SK-N-SH (cell line): ENCODE measurements at regions not wholly inside any gene's neighbourhood (a gene's known extent, or its start where the extent isn't known, plus 50 kb on each side); places are given as distances from the start of the nearest gene placed in this dataset.

Experiments used
- CTCF ChIA-PET: fragments of 300-600, 350-600 bp; formaldehyde crosslinking; extraction: SDS; loops from one replicate; lab custom pipeline; 2021; lab: Yijun Ruan, JAX
- POLR2A ChIA-PET: fragments of 350-600 bp; sonication (Branson Sonifier 250); formaldehyde crosslinking; extraction: SDS; loops from one replicate; lab custom pipeline; 2020; ENCODE audit warnings: antibody characterized with exemption, inconsistent platforms; lab: Yijun Ruan, JAX
- DNase-seq: peaks from one replicate; pipeline ENCODE4 v3.0.0; 2012
- H2AFZ ChIP-seq: fragments of 200-600 bp; sonication (generic); 2 replicates; pipeline ENCODE4 v1.8.1; 2016; ENCODE audit warnings: antibody characterized with exemption, mild to moderate bottlenecking, low read depth
- H3F3A ChIP-seq: fragments of 200-600 bp; sonication (generic); replicated peaks from 2 replicates; pipeline ENCODE3; 2016; ENCODE audit warnings: antibody characterized with exemption, mild to moderate bottlenecking; ENCODE audit not compliant: insufficient read depth
- H3K27ac ChIP-seq, 2 experiments: fragments of 200-500 bp in 1 of 2; fragments of 200-600 bp in 1 of 2; sonication (Bioruptor generic) in 1 of 2; sonication (generic), shearing (Covaris generic) in 1 of 2; 2 replicates each; pipeline versions ENCODE4 v1.5.1 to v1.6.1; 2014 to 2016; ENCODE audit warnings: low read depth in 2 of 2, inconsistent platforms in 1 of 2, low read length in 1 of 2, mild to moderate bottlenecking in 1 of 2, mixed read lengths in 1 of 2
- H3K27me3 ChIP-seq: fragments of 200-600 bp; sonication (generic), shearing (Covaris generic); 2 replicates; pipeline ENCODE4 v1.6.1; 2016; ENCODE audit warnings: mixed run types; ENCODE audit not compliant: insufficient read depth
- H3K36me3 ChIP-seq, 2 experiments: fragments of 200-500 bp in 1 of 2; fragments of 200-600 bp in 1 of 2; sonication (Bioruptor generic) in 1 of 2; sonication (generic) in 1 of 2; replicated peaks in 1 of 2; 2 replicates each; pipeline versions ENCODE3 to v1.5.1; 2014 to 2016; ENCODE audit warnings: low read length in 1 of 2, mild to moderate bottlenecking in 1 of 2; ENCODE audit not compliant: insufficient read depth in 2 of 2, control insufficient read depth in 1 of 2
- H3K4me1 ChIP-seq, 2 experiments: fragments of 200-500 bp in 1 of 2; fragments of 200-600 bp in 1 of 2; sonication (Bioruptor generic) in 1 of 2; sonication (generic), shearing (Covaris generic) in 1 of 2; 2 replicates each; pipeline versions ENCODE4 v1.5.1 to v1.6.1; 2014 to 2016; ENCODE audit warnings: low read depth in 1 of 2, low read length in 1 of 2, mixed run types in 1 of 2; ENCODE audit not compliant: insufficient read depth in 2 of 2, control insufficient read depth in 1 of 2
- H3K4me2 ChIP-seq: fragments of 200-600 bp; sonication (generic), shearing (Covaris generic); 2 replicates; pipeline ENCODE4 v1.6.1; 2017; ENCODE audit warnings: mixed run types
- H3K4me3 ChIP-seq, 2 experiments: fragments of 200-500 bp in 1 of 2; fragments of 200-600 bp in 1 of 2; sonication (Bioruptor generic) in 1 of 2; sonication (generic), shearing (Covaris generic) in 1 of 2; 2 replicates each; pipeline versions ENCODE4 v1.5.1 to v1.8.1; 2014 to 2016; ENCODE audit warnings: low read depth in 2 of 2, inconsistent platforms in 1 of 2, low read length in 1 of 2, mild to moderate bottlenecking in 1 of 2, mixed read lengths in 1 of 2, moderate library complexity in 1 of 2
- H3K79me2 ChIP-seq: fragments of 200-600 bp; sonication (generic); 2 replicates; pipeline ENCODE4 v1.8.1; 2017; ENCODE audit warnings: mild to moderate bottlenecking; ENCODE audit not compliant: insufficient read depth
- H3K9ac ChIP-seq: fragments of 200-600 bp; sonication (generic); 2 replicates; pipeline ENCODE4 v1.6.1; 2017; ENCODE audit warnings: mixed run types
- H3K9me2 ChIP-seq: fragments of 200-600 bp; sonication (generic); 2 replicates; pipeline ENCODE4 v1.6.1; 2017; ENCODE audit warnings: mixed run types
- H3K9me3 ChIP-seq: fragments of 200-600 bp; sonication (generic); 2 replicates; pipeline ENCODE4 v1.6.1; 2017; ENCODE audit warnings: mixed run types, mild to moderate bottlenecking, moderate library complexity
- H4K20me1 ChIP-seq: fragments of 200-600 bp; sonication (generic); 2 replicates; pipeline ENCODE4 v1.6.1; 2017; ENCODE audit warnings: mild to moderate bottlenecking, mixed run types; ENCODE audit not compliant: insufficient read depth
- ELF1 ChIP-seq: IDR thresholded peaks from 2 replicates; pipeline ENCODE4 v1.4.0; 2012
- EP300 ChIP-seq, 2 experiments: IDR thresholded peaks; 2 replicates each; pipeline versions ENCODE4 v1.4.0 to v1.6.1; 2012; ENCODE audit warnings: borderline replicate concordance in 1 of 2, low read depth in 1 of 2, low read length in 1 of 2
- FOSL2 ChIP-seq: IDR thresholded peaks from 2 replicates; pipeline ENCODE4 v1.4.0; 2012; ENCODE audit warnings: low read depth, mild to moderate bottlenecking, moderate library complexity, borderline replicate concordance
- FOXJ3 ChIP-seq: sonication (generic); formaldehyde crosslinking; IDR thresholded peaks from 2 replicates; pipeline ENCODE4 v1.5.1; 2020; ENCODE audit warnings: mild to moderate bottlenecking, missing genetic modification reagents
- GABPA ChIP-seq: IDR thresholded peaks from 2 replicates; pipeline ENCODE4 v1.4.0; 2012; ENCODE audit warnings: low read depth, mild to moderate bottlenecking
- GATA2 ChIP-seq: sonication (generic); formaldehyde crosslinking; IDR thresholded peaks from 2 replicates; pipeline ENCODE4 v1.5.0; 2020; ENCODE audit warnings: mild to moderate bottlenecking, missing genetic modification reagents
- JUND ChIP-seq: IDR thresholded peaks from 2 replicates; pipeline ENCODE4 v1.4.0; 2012
- MXI1 ChIP-seq: IDR thresholded peaks from 2 replicates; pipeline ENCODE4 v1.6.1; 2012; ENCODE audit warnings: mild to moderate bottlenecking, low read depth, low read length, improper control_type of control experiment
- NRF1 ChIP-seq: IDR thresholded peaks from 2 replicates; pipeline ENCODE4 v1.6.1; 2012; ENCODE audit warnings: low read depth, mild to moderate bottlenecking, low read length
- PBX3 ChIP-seq: IDR thresholded peaks from 2 replicates; pipeline ENCODE4; 2012
- RAD21 ChIP-seq: IDR thresholded peaks from 2 replicates; pipeline ENCODE4 v1.6.1; 2012; ENCODE audit warnings: mild to moderate bottlenecking, low read length
- RXRA ChIP-seq: IDR thresholded peaks from 2 replicates; pipeline ENCODE4 v1.4.0; 2012; ENCODE audit warnings: low read depth, mild to moderate bottlenecking, borderline replicate concordance
- TAF1 ChIP-seq: IDR thresholded peaks from 2 replicates; pipeline ENCODE4 v1.6.1; 2012; ENCODE audit warnings: low read depth, mild to moderate bottlenecking, low read length, moderate library complexity, borderline replicate concordance
- TCF12 ChIP-seq: IDR thresholded peaks from 2 replicates; pipeline ENCODE4 v1.4.0; 2012
- TEAD4 ChIP-seq: IDR thresholded peaks from 2 replicates; pipeline ENCODE4 v1.4.0; 2012; ENCODE audit warnings: mild to moderate bottlenecking, borderline replicate concordance; ENCODE audit not compliant: insufficient read depth
- USF1 ChIP-seq: IDR thresholded peaks from 2 replicates; pipeline ENCODE4 v1.4.0; 2012; ENCODE audit warnings: low read depth, borderline replicate concordance
- ZBTB33 ChIP-seq: IDR thresholded peaks from 2 replicates; pipeline ENCODE4 v1.4.0; 2012; ENCODE audit warnings: low read depth, borderline replicate concordance
- WGBS: methylation state at CpG from one replicate; pipeline ENCODE4 v1.1.6; 2017; ENCODE audit warnings: low lambda C conversion rate; 5-methylcytosine and 5-hydroxymethylcytosine counted together
- TF ChIP-seq, protein P1 (sequence below): IDR thresholded peaks from 2 replicates; pipeline ENCODE4 v1.4.0; 2012; ENCODE audit warnings: low read depth

- Histone ChIP-seq H3K36me3 (no peaks in the 10 kb centered on the region), H3K79me2 (no peaks in the 10 kb centered on the region), H3K27me3 (no peaks in the 10 kb centered on the region), H4K20me1 (no peaks in the 10 kb centered on the region), H3K9me2 (no peaks in the 10 kb centered on the region), H3F3A (peaks cover 4% of the 10 kb centered on the region), H3K4me3 (no peak overlapping the region), H3K27ac (peak overlapping the region; percentile 17 to 48; a peak in 2 of 4 replicates), H3K4me2 (0 out of 2 replicates have a peak overlapping the region, but pooled peaks have one; percentile 11), H3K4me1 (peaks cover 0 to 8% of the 10 kb centered on the region in 2 experiments; a peak in 2 of 4 replicates), H3K9me3 (no peaks in the 10 kb centered on the region), H2AFZ (peak overlapping the region; percentile 68), H3K9ac (no peak overlapping the region)
- WGBS = 33% methylated on average over 6 of the region's 6 CpGs
- POLR2A ChIA-PET = no interaction called here
- DNase-seq = no peak
- CTCF ChIA-PET = no interaction called here
- TF ChIP-seq TEAD4 (0 out of 2 replicates have a peak, but pooled peaks have one; percentile 12), MXI1 (no peak), RXRA (no peak), RAD21 (no peak), USF1 (no peak), TCF12 (peak; percentile 55), ELF1 (no peak), PBX3 (no peak), FOSL2 (0 out of 2 replicates have a peak, but pooled peaks have one; percentile 18), GABPA (no peak), GATA2 (CRISPR knock-in tag) (no peak), JUND (peak; percentile 40; the same call in 1 of the 2 replicates), TAF1 (no peak), EP300 (IDR thresholded peaks at IDR 0.05; ENCODE audit: borderline replicate concordance in 1 of 2, low read depth in 1 of 2, low read length in 1 of 2) (peak in 1 of 2 experiments; percentile 28; a peak in 1 of 4 replicates)
- TF ChIP-seq, protein P1, sequence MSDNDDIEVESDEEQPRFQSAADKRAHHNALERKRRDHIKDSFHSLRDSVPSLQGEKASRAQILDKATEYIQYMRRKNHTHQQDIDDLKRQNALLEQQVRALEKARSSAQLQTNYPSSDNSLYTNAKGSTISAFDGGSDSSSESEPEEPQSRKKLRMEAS = no peak
Observed at GRCh38 chr21:27532076-27532475, 565.2 kb upstream of the ADAMTS5 start.

DNA sequence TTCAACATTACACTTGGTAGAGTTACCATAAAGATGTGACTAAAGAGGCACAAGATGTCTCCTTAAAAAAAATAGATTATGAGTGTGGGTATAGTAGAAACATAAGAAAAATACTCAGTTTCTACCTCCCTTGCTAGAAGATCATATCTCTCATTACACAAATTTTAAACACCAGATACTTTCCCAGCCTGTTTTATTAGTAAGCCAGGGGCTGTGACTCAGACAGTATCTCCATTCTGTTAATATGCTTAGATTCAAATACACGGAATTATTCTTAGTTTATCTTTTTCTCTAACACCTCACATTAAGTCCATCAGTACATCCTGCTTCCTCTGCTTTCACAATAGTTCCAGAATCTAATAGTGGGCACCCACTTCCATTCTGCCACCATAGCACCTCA lies 561.8 kb upstream of the ADAMTS5 start:
- H4K20me1 ChIP-seq = no peaks in the 10 kb centered on the region
- no peak for DNase-seq
- no peak overlapping the region for H3K4me2 ChIP-seq
- no peaks in the 10 kb centered on the region for H3K9me3 ChIP-seq
- H3K27me3 ChIP-seq = no peaks in the 10 kb centered on the region
- no peak for TF ChIP-seq NRF1
- no peak for TF ChIP-seq ZBTB33
- TF ChIP-seq FOSL2 = no peak
- no peak for TF ChIP-seq TAF1
- no peak for TF ChIP-seq USF1
- no peak for TF ChIP-seq GABPA
- no peak for TF ChIP-seq EP300 (IDR thresholded peaks at IDR 0.05; ENCODE audit: borderline replicate concordance in 1 of 2, low read depth in 1 of 2, low read length in 1 of 2)
- no peak for TF ChIP-seq FOXJ3 (CRISPR knock-in tag)
- H3K4me1 ChIP-seq = peaks cover 0 to 8% of the 10 kb centered on the region in 2 experiments; a peak in 2 of 4 replicates
- peaks cover 4% of the 10 kb centered on the region for H3F3A ChIP-seq
- H3K27ac ChIP-seq = no peak overlapping the region
- H3K79me2 ChIP-seq = no peaks in the 10 kb centered on the region
- H3K36me3 ChIP-seq = no peaks in the 10 kb centered on the region
- no peak overlapping the region for H3K4me3 ChIP-seq
- H2AFZ ChIP-seq = 0 out of 2 replicates have a peak overlapping the region, but pooled peaks have one; percentile 1
- no peak overlapping the region for H3K9ac ChIP-seq
- POLR2A ChIA-PET = no interaction called here
- CTCF ChIA-PET = no interaction called here
- H3K9me2 ChIP-seq = no peaks in the 10 kb centered on the region
- 24% methylated on average over 1 of the region's 1 CpG for WGBS
